Activated T-helper 1 cell treated with anti-CD3 and anti-CD28 coated beads, Interleukin-12 subunit alpha, Interleukin-12 subunit beta, Interleukin-2, Interleukin-4 antibody, amounts not matched to agents 30 ng/mL and 10 ng/mL and 1 ng/mL, durations not matched to agents 14 hours and 24 hours and 36 hours (primary cell): ENCODE measurements at regions not wholly inside any gene's neighbourhood (a gene's known extent, or its start where the extent isn't known, plus 50 kb on each side); places are given as distances from the start of the nearest gene placed in this dataset.
"Not testable (repeated sequence)": the region's sequence is repeated elsewhere in the genome, so short reads cannot be mapped to it uniquely, and the experiment has no call there.

Experiments used
- DNase-seq: peaks from one replicate; pipeline ENCODE4 v3.0.0; 2021; ENCODE audit warnings: low spot score
- H3K27ac Mint-ChIP-seq: one replicate; pipeline ENCODE4 v1.8.0; 2021; ENCODE audit warnings: mild to moderate bottlenecking, mixed read lengths
- H3K27me3 Mint-ChIP-seq: one replicate; pipeline ENCODE4 v1.8.0; 2022; ENCODE audit warnings: mild to moderate bottlenecking, moderate library complexity, mixed read lengths; ENCODE audit not compliant: insufficient read depth
- H3K36me3 Mint-ChIP-seq: one replicate; pipeline ENCODE4 v1.8.0; 2021; ENCODE audit warnings: low read depth, mixed read lengths
- H3K4me1 Mint-ChIP-seq: one replicate; pipeline ENCODE4 v1.8.0; 2021; ENCODE audit warnings: low read depth, mixed read lengths
- H3K4me3 Mint-ChIP-seq: one replicate; pipeline ENCODE4 v1.8.0; 2021; ENCODE audit warnings: mild to moderate bottlenecking, moderate library complexity, mixed read lengths
- H3K9me3 Mint-ChIP-seq: one replicate; pipeline ENCODE4 v1.8.0; 2021; ENCODE audit warnings: mixed read lengths
- intact Hi-C: fragments of 100-400 bp; cut with micrococcal nuclease; formaldehyde crosslinking; loops from one replicate; pipeline ENCODE4 v1.15.1; 2024

- DNase-seq, result no peak
- intact Hi-C loops, result no loop called here
- Mint-ChIP-seq H3K27me3 (peaks cover 38% of the 10 kb centered on the region), H3K4me1 (peaks cover 7% of the 10 kb centered on the region), H3K36me3 (no peaks in the 10 kb centered on the region), H3K27ac (no peak overlapping the region), H3K4me3 (no peak overlapping the region), H3K9me3 (peaks cover 5% of the 10 kb centered on the region)
Observed at GRCh38 chr9:88831713-88832407, 159.4 kb upstream of the S1PR3 start.

- H3K27ac Mint-ChIP-seq, result no peak overlapping the region
- peaks cover 44% of the 10 kb centered on the region for H3K27me3 Mint-ChIP-seq
- no peak overlapping the region for H3K4me3 Mint-ChIP-seq
- no peaks in the 10 kb centered on the region for H3K36me3 Mint-ChIP-seq
- no peak for DNase-seq
- peaks cover 7% of the 10 kb centered on the region for H3K4me1 Mint-ChIP-seq
- intact Hi-C loops, result loop anchor here (2.0 kb wide), 1 partner anchor 155 kb away; no protein-coding TSS in a partner anchor
- peaks cover 5% of the 10 kb centered on the region for H3K9me3 Mint-ChIP-seq
Observed at GRCh38 chr9:88833946-88834345, 157.3 kb upstream of the S1PR3 start.

- Mint-ChIP-seq H3K27ac (peak overlapping the region; percentile 20), H3K36me3 (no peaks in the 10 kb centered on the region), H3K9me3 (peaks cover 5% of the 10 kb centered on the region), H3K4me1 (peaks cover 7% of the 10 kb centered on the region), H3K27me3 (peaks cover 47% of the 10 kb centered on the region), H3K4me3 (no peak overlapping the region)
- no peak for DNase-seq
- intact Hi-C loops, result loop anchor here (2.0 kb wide), 1 partner anchor 154 kb away; no protein-coding TSS in a partner anchor
Observed at GRCh38 chr9:88835038-88835466, 156.2 kb upstream of the S1PR3 start.

GRCh38 chr9:88835772-88836171 is 155.5 kb upstream of the S1PR3 start:
- H3K27ac Mint-ChIP-seq, result no peak overlapping the region
- H3K9me3 Mint-ChIP-seq, result peaks cover 5% of the 10 kb centered on the region
- peaks cover 44% of the 10 kb centered on the region for H3K27me3 Mint-ChIP-seq
- intact Hi-C loops, result loop anchor here (2.0 kb wide), 1 partner anchor 153 kb away; no protein-coding TSS in a partner anchor
- H3K4me1 Mint-ChIP-seq, result peaks cover 7% of the 10 kb centered on the region
- no peak for DNase-seq
- H3K4me3 Mint-ChIP-seq, result no peak overlapping the region
- H3K36me3 Mint-ChIP-seq, result no peaks in the 10 kb centered on the region

- H3K27ac Mint-ChIP-seq, result no peak overlapping the region
- H3K9me3 Mint-ChIP-seq, result peaks cover 5% of the 10 kb centered on the region
- peaks cover 7% of the 10 kb centered on the region for H3K4me1 Mint-ChIP-seq
- H3K36me3 Mint-ChIP-seq, result no peaks in the 10 kb centered on the region
- intact Hi-C loops, result no loop called here
- H3K4me3 Mint-ChIP-seq, result no peak overlapping the region
- no peak for DNase-seq
- H3K27me3 Mint-ChIP-seq, result peaks cover 39% of the 10 kb centered on the region
Observed at GRCh38 chr9:88837731-88838130, 153.5 kb upstream of the S1PR3 start.

- H3K36me3 Mint-ChIP-seq, H3K4me3 Mint-ChIP-seq, DNase-seq, H3K27ac Mint-ChIP-seq, H3K4me1 Mint-ChIP-seq, intact Hi-C loops: not testable (repeated sequence)
- H3K9me3 Mint-ChIP-seq, result peaks cover 11% of the 10 kb centered on the region
- H3K27me3 Mint-ChIP-seq, result peaks cover 16% of the 10 kb centered on the region
Observed at GRCh38 chr9:88849878-88850277, 141.4 kb upstream of the S1PR3 start.

GRCh38 chr9:88852794-88853193 is 138.5 kb upstream of the S1PR3 start:
- Mint-ChIP-seq H3K27me3 (peaks cover 20% of the 10 kb centered on the region), H3K9me3 (peaks cover 5% of the 10 kb centered on the region)

GRCh38 chr9:88870627-88871026 is 120.6 kb upstream of the S1PR3 start:
- intact Hi-C loops, result no loop called here
- Mint-ChIP-seq H3K9me3 (no peaks in the 10 kb centered on the region), H3K27me3 (no peaks in the 10 kb centered on the region), H3K4me1 (no peaks in the 10 kb centered on the region), H3K4me3 (no peak overlapping the region), H3K36me3 (no peaks in the 10 kb centered on the region), H3K27ac (no peak overlapping the region)
- DNase-seq, result no peak

More at GRCh38 chr9:88852794-88853193, 138.5 kb upstream of the S1PR3 start:
- Mint-ChIP-seq H3K27ac (no peak overlapping the region), H3K36me3 (no peaks in the 10 kb centered on the region), H3K4me1 (no peaks in the 10 kb centered on the region), H3K4me3 (no peak overlapping the region)
- no peak for DNase-seq
- intact Hi-C loops, result no loop called here

- H3K27ac Mint-ChIP-seq, result no peak overlapping the region
- no peaks in the 10 kb centered on the region for H3K4me1 Mint-ChIP-seq
- no peaks in the 10 kb centered on the region for H3K9me3 Mint-ChIP-seq
- DNase-seq, result no peak
- H3K4me3 Mint-ChIP-seq, result no peak overlapping the region
- intact Hi-C loops, result no loop called here
- no peaks in the 10 kb centered on the region for H3K36me3 Mint-ChIP-seq
- H3K27me3 Mint-ChIP-seq, result peaks cover 3% of the 10 kb centered on the region
Observed at GRCh38 chr9:88871669-88872068, 119.6 kb upstream of the S1PR3 start.

GRCh38 chr9:88872192-88872946 is 118.9 kb upstream of the S1PR3 start:
- Mint-ChIP-seq H3K9me3 (no peaks in the 10 kb centered on the region), H3K36me3 (no peaks in the 10 kb centered on the region), H3K27ac (no peak overlapping the region), H3K27me3 (peaks cover 3% of the 10 kb centered on the region), H3K4me1 (no peaks in the 10 kb centered on the region), H3K4me3 (no peak overlapping the region)
- DNase-seq, result no peak
- intact Hi-C loops, result no loop called here

GRCh38 chr9:88873635-88874034 is 117.6 kb upstream of the S1PR3 start:
- Mint-ChIP-seq H3K27me3 (peaks cover 3% of the 10 kb centered on the region), H3K4me1 (no peaks in the 10 kb centered on the region), H3K9me3 (no peaks in the 10 kb centered on the region), H3K27ac (no peak overlapping the region), H3K36me3 (no peaks in the 10 kb centered on the region), H3K4me3 (no peak overlapping the region)
- intact Hi-C loops, result no loop called here
- no peak for DNase-seq

GRCh38 chr9:88874391-88874790 is 116.9 kb upstream of the S1PR3 start:
- DNase-seq, result no peak
- Mint-ChIP-seq H3K27me3 (peaks cover 3% of the 10 kb centered on the region), H3K4me1 (no peaks in the 10 kb centered on the region), H3K27ac (no peak overlapping the region), H3K9me3 (no peaks in the 10 kb centered on the region), H3K36me3 (no peaks in the 10 kb centered on the region), H3K4me3 (no peak overlapping the region)
- intact Hi-C loops, result no loop called here

- Mint-ChIP-seq H3K9me3 (no peaks in the 10 kb centered on the region), H3K4me3 (no peak overlapping the region), H3K36me3 (no peaks in the 10 kb centered on the region), H3K27ac (no peak overlapping the region), H3K27me3 (peaks cover 3% of the 10 kb centered on the region), H3K4me1 (no peaks in the 10 kb centered on the region)
- DNase-seq, result no peak
- intact Hi-C loops, result no loop called here
Observed at GRCh38 chr9:88875400-88876120, 115.7 kb upstream of the S1PR3 start.
